NCI-H345 (cell line): ENCODE measurements at regions not wholly inside any gene's neighbourhood (a gene's known extent, or its start where the extent isn't known, plus 50 kb on each side); places are given as distances from the start of the nearest gene placed in this dataset.

ENCODE experiments used
- DNase-seq: peaks from one replicate; lab custom pipeline; 2025; lab: John Stamatoyannopoulos, UW

DNA sequence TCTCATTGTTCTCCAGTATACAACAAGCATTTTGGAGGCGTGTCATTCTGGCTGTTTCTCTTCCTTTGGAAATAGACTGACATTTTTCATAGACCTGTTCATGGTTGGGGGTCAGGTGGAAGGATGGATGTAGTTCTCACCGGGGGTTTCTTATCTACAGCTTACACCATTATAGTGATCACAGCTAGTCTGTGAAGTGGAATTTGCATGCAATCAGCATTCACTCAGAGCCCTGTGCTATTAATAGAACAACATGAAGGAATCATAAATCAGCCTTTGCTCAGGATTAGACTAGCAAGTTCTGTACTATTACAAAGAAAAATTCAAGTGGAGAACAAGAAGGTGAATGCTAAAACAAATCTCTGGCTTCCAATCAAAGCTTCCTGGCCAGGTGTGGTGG, 132.6 kb upstream of the PUDP start:
- DNase-seq, result no peak

DNA sequence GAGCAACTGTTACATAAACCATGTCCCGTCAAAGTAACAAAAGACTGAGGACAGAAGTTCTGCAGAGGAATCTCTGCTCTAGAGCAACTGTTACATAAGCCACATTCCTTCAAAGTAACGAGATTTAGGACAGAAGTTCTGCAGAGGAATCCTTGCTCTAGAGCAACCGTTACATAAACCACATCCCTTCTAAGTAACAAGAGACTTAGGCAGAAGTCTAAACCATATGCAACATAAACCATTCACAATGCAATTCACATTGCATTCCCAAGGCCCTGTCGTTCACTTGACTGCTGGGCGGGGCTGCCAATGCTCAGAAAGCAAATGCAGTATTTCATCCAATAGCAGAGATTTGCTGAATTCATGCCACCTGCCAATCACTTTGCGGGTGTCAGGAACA, 124.4 kb upstream of the PUDP start:
- no peak for DNase-seq

DNA sequence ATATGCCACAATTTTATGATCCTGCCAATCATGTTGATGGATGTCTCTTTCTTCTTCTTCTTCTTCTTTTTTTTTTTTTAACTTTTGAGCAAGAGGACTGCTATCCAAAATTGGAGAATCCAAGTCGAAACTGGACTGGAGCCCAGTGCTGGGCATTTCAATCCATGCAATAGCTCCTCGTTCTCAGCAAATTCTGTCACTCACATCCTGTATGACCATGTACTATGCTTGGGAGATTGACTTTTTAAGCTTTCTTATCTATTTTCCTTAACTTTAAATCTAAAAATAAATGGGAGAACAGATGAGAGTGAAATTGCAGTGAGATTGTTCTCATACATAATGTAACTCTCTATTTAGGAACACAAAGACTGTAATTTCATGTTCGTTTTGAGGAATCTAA, 123.0 kb upstream of the PUDP start:
- no peak for DNase-seq

DNA sequence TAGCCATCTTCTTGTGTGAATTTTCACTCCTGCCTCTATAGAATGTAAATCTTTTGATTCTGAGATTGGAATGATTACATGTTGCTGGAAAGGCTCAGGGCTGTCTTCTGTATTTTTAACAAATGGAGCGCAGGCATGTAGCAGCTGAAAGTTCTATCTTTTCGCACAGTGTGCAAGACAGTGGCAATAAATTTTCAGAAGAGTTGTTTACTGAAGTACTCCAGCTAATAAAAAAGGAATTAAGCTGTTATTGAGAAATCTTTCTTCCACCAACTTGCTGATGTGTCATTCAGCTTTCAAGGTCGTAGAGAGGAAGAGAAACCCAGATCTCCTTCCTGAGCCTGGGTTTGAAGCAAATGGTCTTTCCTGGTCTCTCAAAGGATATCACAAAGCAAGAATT, 122.0 kb upstream of the PUDP start:
- DNase-seq, result no peak

DNA sequence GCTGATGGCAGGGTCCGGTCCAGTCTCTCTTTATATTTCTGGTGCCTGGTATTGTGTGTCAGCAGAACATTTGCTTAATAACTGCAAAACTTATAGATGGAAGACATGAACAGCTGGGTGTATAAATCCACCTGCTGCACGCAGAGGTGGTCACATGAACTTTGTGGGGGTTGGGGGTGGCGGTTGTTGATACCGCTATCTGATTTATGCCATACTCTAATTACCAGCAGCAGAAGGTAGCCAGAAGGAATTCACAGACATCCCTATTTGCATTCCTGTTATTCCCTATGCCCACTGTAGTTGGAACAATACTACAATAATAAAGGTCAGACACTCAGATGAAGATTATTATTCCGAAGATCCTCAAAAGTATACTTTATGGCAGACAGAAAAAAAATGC, 121.6 kb upstream of the PUDP start:
- DNase-seq, result no peak

DNA sequence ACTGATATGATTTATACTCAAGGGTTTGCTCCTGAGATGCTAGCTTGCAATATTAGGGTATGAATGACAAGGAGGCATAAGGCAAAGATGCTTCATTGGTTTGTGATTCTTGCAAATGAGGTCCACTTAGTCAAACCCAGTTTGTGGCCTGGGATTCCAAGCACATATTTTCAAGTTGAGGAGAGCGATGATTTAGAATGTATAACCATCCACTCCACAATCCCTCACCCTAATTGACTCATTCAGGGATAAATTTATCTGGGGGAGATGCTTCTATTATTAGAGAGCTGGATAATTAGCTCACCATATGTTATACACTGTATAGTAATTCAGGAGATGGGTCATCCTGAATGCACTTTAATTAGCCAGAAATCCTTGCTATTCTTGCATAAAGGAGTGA, 118.3 kb upstream of the PUDP start:
- no peak for DNase-seq

DNA sequence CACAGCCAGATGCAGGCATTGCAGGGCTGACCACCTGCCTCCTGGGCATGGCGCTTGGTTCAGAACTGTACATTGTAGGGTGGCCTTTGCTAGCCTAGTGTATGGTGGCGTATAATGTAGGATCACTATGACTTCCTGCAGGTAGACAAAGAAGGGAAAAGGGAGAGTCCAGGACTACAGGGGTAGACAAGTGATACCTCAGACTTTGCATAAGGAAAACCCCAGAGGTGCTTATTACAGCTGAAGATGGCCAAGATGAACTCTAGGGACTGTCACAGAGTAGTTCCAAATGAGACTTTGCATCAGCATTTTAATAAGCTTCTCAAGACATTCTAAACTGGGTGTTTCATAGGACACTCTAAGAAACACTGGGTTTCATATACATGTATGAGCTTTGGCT, 116.4 kb upstream of the PUDP start:
- no peak for DNase-seq

DNA sequence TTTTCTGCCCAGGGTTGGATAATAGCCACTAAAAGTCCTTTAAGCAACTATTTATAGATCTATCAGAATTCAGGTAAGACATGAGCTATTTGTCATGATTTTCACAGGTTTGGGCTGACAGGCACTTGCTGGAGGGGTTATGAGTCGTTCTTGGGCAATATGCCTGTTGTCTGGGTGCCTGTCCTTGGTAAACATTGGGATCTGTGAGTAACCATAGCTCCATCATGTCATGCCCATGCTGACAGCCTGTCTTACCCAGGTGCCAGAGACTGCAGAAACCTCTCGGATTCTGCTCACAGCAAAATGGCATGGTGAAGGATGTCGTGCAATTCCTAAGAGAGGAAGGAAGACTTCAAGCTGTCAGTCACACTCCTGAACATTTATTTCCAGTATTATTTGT, 116.0 kb upstream of the PUDP start:
- no peak for DNase-seq

DNA sequence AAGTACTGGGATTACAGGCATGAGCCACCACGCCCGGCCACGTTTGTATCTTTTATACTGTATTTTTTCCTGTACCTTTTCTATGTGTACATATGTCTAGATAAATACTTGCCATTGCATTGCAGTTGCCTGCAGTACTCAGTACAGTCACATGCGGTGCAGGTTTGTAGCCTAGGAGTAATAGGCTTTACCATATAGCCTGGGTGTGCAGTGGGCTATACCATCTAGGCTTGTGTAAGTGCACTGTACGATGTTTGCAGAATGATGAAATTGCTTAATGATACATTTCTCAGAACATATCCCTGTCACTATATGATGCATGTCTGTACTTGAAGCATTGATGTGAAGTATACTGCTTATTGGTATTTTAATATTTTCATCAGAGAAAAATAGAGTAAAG, 115.4 kb upstream of the PUDP start:
- no peak for DNase-seq

DNA sequence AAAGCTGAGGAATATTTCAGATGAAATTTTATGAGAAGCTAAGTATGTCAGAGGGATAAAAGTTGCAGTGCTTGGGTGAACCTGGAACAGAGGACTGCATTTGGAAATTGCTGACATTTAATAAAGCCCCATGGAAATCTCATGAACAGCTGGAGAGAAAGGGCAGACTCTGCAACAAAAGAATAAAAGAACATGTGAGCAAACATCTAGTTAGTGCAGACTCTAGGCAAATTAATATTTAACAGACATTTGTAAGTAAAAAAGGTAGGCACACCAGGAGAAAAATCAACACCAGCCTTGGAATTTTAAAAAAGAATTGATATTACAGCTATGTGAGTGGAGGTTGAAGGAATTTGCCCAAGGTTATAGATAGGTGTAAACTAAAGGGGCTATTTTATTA, 114.6 kb upstream of the PUDP start:
- no peak for DNase-seq

DNA sequence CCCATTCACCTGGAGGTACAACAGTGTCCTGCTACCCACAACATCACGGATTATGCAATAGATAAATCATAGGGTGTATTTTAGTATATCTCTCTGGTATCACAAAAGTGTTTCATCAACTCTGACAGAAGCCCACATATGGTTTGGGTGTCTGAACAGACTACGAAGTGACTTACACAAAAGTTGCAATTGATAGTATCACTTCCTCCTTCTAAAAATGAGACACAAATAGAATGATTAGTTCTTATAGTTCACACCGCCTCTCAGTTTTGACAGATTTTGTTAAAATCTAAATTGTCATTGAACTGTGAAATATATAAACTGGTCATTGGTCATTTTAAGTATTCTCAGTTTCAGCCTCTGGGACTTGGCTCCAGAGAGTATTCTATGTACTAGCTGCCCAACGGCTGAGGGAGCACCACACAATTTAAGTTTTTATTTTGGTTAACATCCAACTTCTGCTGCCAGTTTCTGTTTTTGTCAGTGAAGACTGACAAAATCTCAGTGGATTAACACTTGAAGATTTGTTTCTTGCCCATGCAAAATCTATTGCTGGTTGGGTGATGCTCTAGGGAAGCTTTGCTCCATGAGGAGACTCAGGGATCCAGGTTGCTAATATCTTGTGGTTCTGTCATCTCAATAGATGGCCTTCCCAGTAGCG, 113.8 kb upstream of the PUDP start:
- no peak for DNase-seq

DNA sequence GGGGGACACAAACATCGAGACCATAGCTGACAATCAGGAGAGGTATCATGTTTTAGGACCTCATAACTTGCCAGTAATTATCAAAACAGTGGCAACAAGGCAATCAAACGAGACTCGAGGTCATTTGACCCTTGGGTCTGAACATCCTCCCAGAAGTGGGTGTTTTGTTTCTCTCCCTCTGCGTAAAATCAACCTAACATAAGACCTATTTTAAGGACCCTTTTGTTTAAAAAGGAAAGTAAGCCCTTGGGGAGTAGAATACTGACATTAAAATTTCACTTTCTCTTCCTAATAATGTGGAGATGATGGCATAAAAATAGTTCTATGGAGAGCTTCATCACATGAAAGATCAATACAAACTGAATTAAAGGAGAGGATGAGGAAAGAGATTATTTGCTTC, 106.2 kb upstream of the PUDP start:
- DNase-seq, result no peak

DNA sequence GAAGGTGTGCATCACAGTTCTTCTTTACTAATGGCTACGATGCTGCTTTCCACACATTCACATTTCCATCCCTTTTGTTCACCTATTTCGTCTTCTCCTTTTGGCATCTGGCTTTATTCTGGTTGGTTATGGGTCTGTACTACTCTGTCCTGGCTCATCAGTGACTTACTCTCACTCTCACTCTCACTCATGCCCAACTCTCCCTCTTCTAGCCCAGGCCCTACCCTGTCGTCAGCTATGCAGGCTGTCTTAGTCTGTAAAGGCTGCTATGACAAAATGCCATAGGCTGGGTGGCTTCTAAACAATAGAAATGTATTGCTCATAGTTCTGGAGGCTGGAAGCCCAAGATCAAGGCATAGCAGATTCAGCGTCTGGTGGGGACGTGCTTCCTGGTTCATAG, 105.6 kb upstream of the PUDP start:
- DNase-seq, result no peak

DNA sequence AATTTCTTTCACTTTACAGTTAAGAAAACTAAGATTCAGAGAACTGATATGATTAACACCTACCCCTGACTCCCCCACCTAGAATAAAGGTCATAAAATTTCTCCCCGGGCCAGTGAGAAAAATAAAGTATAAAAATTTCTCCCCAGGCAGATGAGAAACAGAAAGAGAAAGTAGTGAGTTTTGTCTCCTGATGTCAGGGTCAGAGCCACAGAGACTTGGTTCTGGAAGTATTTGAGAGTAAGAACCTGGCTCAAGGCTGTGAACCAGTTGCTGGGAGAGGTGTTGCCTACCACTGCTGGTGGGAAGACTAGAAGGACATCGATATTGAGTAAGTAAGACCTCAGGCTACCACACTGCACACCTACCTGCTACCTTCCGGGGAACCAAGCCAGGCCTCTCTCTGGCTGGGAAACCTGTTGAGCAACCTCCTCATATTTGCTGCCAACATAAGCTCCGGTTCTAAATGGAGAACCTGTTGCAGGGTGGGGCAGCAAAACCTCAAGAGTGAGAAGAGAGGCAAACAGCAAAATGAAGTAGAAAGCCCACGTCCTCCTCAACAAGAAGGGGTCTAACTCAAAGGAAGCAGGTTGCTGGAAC, 104.2 kb upstream of the PUDP start:
- no peak for DNase-seq

DNA sequence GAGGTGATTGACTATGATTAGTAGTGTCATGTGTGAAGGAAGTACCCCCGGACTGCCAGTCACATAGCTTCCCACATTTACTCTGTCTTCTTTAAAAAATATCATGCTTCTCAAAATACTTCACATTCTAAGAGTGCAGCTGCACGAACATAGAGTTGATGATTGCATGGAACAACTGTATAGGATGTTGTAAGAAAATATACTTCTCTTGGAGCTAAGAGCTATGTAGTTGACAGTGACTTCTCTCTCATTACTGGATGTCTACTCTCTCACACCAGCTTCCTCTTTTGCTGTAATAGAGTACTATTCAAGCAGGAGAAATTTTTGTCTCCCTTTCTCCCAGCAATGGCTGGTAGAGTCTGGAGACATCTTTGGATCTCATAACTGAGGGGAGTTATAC, 99.4 kb upstream of the PUDP start:
- no peak for DNase-seq

DNA sequence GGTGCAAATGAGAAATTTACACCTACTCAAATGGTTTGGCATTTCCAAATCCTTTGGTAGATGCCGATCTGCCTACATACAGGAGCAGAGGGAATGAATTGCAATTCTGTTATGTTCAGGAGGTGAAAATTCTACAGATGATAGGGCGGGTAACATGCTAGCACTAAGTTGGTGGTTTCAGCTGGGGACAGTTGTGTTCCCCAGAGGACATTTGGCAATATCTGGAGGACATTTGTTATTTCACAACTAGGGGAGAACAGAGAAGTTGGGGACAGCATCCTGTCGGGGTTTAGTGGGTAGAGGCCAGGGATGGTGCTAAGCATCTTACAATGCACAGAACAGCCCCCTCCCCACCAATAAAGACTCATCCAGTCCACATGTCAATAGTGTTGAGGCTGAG, 96.5 kb upstream of the PUDP start:
- no peak for DNase-seq

DNA sequence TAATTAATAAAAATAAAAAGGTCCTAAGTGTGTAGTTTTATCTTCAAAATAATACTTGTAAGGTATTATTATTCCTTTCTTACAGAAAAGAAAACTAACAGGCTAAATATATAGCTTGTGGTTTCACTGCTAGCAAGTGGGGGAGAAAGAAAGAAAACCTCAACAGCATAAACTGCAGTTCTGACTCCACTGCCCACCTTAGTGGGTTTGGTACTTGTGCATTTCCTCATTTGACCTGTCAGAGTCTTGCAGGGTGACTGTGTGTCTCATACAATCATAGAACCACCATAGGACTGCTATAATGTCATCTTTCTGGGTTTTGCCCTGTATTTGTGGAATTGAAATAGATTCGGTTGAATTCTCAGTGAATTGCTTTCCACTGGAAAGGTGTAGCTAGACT, 94.7 kb upstream of the PUDP start:
- no peak for DNase-seq

DNA sequence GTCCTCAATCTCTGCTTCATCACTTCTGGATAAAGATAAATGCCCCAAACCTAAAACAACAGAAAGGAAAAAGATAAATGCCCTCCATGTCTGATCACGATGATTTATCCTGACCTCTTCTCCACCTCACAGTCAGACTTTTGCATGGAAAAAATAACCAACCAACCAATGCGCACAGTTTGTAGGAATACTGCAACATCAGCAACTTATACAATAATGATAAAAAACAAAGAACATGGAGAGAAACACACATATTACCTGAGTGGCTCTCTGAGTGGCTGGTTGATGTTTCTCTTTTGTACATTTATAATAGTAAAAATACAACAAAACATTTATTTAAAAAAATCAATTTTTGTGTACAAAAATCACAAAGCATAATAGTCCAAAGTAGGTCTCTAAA, 93.0 kb upstream of the PUDP start:
- DNase-seq, result no peak

DNA sequence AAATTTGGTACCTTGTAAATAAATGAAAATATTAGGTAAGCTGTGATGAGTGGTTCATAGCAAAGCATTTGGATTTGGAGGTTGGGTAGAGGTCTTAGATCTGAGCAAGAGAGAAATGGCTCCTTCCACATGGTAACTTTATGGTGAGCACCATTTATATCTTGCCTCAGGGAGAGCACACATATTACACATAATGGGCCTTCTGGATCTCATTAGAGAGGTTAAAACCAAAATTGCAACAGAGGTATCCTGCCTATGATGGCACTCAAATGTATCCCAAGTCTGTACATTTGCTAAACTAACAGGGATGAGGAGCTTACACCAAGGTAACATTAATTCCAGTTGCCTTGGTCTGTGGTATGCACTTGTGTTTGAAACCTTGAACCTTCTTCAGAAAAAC, 87.1 kb upstream of the PUDP start:
- DNase-seq, result no peak

DNA sequence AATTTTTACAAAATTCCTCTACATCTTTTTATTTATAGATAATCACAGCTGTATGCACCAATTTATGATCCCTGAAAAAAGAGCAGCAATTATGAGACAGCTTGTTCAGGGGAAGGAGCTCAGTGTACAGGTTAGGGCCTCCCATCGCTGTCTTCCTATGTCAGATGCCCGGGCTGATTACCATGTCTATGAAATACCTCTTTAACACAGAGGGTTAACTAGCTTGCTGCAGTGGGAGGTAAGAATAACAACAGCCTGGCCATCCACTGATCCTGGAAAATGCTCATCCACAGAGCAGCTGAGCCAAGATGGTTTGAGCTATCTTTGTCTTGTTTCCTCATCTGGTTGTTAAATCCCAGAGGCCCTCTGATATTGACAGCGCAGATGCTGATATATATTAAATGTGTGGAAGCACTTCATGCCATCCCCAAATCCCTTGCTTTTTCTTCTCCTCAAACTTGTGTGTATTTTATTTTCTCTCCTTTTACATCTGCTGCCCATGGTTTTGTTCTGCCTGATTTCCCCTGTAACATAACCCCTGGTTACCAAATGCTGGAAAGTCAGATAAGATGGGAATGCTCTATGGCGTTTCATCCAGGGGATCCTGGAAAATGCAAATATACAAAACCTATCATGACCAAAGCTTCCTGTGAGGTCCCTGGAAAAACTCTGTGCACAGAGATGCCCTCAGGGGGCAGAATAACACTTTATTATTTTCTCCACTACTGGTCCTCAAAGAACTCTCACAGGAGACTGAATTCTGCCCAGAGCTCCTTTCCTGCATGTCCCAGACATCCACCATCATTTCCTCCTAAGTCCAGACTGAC, 85.8 kb upstream of the PUDP start:
- no peak for DNase-seq

DNA sequence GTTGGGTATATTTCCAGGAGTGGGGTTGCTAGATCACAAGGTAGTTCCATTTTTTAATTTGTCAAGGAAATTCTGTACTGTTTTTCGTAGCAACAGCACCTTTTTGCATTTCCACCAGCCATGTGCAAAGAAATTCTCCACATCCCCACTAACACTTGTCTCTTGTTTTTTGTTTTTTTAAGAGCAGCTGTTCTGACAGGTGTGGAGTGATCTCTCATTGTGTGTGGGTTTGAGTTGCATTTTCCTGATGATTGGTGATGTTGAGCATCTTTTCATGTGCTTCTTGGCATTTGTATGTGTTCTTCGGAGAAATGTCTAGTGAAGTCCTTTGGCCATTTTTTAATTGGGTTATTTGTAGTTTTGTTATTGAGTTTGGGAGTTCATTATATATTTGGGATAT, 80.3 kb upstream of the PUDP start:
- no peak for DNase-seq

DNA sequence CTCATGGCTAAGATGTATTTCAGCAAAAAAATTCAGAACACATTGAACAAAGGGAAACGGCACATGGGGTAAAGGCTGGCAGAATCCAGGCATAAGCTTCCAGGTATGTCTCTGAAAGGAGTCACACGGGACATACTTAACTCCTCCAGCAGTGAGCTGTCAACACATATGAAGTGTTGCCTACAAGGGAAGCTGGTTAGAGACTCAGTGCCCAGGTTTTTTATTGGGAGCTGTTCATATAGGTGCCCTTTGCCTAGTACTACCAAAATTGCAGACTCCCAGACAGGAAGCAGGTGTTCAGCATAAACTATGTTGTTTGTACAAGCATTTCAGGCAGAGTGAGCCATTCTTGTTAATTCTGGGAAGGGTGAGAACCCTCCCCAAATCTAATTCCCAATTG, 77.4 kb upstream of the PUDP start:
- no peak for DNase-seq

DNA sequence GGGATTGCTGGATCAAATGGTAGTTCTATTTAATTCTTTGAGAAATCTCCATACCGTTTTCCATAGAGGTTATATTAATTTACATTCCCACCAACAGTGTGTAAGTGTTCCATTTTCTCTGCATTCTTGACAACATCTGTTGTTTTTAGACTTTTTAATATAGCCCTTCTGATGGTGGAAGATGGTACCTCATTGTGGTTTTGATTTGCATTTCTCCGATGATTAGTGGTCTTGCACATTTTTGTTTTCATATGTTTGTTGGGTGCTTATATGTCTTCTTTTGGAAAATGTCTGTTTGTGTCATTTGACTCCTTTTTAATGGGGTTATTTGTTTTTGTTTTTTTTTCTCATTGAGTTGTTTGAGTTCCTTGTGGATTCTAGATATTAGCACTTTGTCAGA, 75.3 kb upstream of the PUDP start:
- no peak for DNase-seq

DNA sequence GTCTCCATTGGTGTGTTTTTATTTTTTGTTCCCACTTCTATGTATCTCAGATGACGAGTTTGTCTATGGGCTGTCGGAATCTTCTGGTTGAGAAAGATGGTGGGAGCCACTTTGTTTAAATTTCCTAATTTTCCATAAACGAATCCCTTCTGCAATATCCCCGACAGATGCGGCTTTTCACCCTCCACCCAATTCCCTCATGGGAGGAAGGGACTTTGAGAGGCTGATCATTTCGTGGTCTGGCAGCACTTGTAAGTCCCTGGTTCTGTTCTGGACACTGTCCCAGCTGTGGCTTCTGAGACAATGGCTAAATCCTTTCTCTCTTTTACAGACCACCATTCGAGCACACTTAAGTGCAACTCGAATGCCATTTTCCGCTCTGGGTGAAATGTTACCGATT, 72.2 kb upstream of the PUDP start:
- DNase-seq, result no peak
